IMR-90 (cell line): ENCODE measurements at regions not wholly inside any gene's neighbourhood (a gene's known extent, or its start where the extent isn't known, plus 50 kb on each side); places are given as distances from the start of the nearest gene placed in this dataset.

Experiments used
- ATAC-seq: fragments of 200-7000 bp; cut with Tn5 transposase; 2 replicates; pipeline ENCODE4 v1.9.1; 2020; ENCODE audit warnings: low read depth, mild to moderate bottlenecking, moderate library complexity
- BruUV-seq: library from RNA; stranded (reverse); fragments of 400-500 nt; replicated peaks from 2 replicates; lab custom pipeline; 2021; lab: Mats Ljungman, UMichigan
- CTCF ChIA-PET: fragments of 300-600 bp; formaldehyde crosslinking; extraction: SDS; loops from one replicate; lab custom pipeline; 2021; ENCODE audit warnings: antibody characterized with exemption; lab: Yijun Ruan, JAX
- POLR2A ChIA-PET: fragments of 300-600 bp; sonication (Branson Sonifier 250); formaldehyde crosslinking; loops from one replicate; lab custom pipeline; 2022; ENCODE audit warnings: antibody characterized with exemption; ENCODE audit not compliant: unreplicated experiment; lab: Charles Lee
- DNase-seq: peaks from one replicate; pipeline ENCODE4 v3.0.0; 2013
- H2AFZ ChIP-seq: replicated peaks from 2 replicates; pipeline ENCODE3; 2013; ENCODE audit warnings: low read length, mild to moderate bottlenecking; ENCODE audit not compliant: poor library complexity
- H2AK5ac ChIP-seq: 2 replicates; pipeline ENCODE4 v1.6.1; 2013; ENCODE audit warnings: low read depth, low read length, inconsistent platforms
- H2AK9ac ChIP-seq: replicated peaks from 2 replicates; pipeline ENCODE3; 2013; ENCODE audit warnings: mild to moderate bottlenecking, low read depth, low read length, moderate library complexity; ENCODE audit not compliant: poor library complexity
- H2BK120ac ChIP-seq: 2 replicates; pipeline ENCODE4 v1.6.1; 2013; ENCODE audit warnings: low read depth, low read length, inconsistent platforms
- H2BK15ac ChIP-seq: 3 replicates; pipeline ENCODE4 v1.6.1; 2013; ENCODE audit warnings: low read depth, low read length, inconsistent platforms
- H2BK20ac ChIP-seq: 2 replicates; pipeline ENCODE4 v1.6.1; 2013; ENCODE audit warnings: low read depth, mild to moderate bottlenecking, inconsistent platforms, low read length, moderate library complexity
- H2BK5ac ChIP-seq: 2 replicates; pipeline ENCODE4 v1.6.1; 2013; ENCODE audit warnings: mild to moderate bottlenecking, low read depth, low read length, inconsistent platforms; ENCODE audit not compliant: poor library complexity, severe bottlenecking
- H3K14ac ChIP-seq: replicated peaks from 2 replicates; pipeline ENCODE4 v1.6.1; 2013; ENCODE audit warnings: low read depth, low read length, inconsistent platforms
- H3K18ac ChIP-seq: 2 replicates; pipeline ENCODE4 v1.6.1; 2013; ENCODE audit warnings: low read depth, low read length, control low read depth
- H3K23ac ChIP-seq: 2 replicates; pipeline ENCODE4 v1.6.1; 2013; ENCODE audit warnings: low read depth, low read length, inconsistent platforms
- H3K27ac ChIP-seq: 2 replicates; pipeline ENCODE4 v1.5.1; 2013; ENCODE audit warnings: mild to moderate bottlenecking, control low read depth, low read length; ENCODE audit not compliant: insufficient read depth
- H3K27me3 ChIP-seq: 2 replicates; pipeline ENCODE4 v1.6.1; 2013; ENCODE audit warnings: low read length; ENCODE audit not compliant: control insufficient read depth, insufficient read depth
- H3K36me3 ChIP-seq: 2 replicates; pipeline ENCODE4 v1.6.1; 2013; ENCODE audit warnings: low read length, mixed read lengths; ENCODE audit not compliant: control insufficient read depth, insufficient read depth
- H3K4ac ChIP-seq: 2 replicates; pipeline ENCODE4 v1.6.1; 2013; ENCODE audit warnings: low read depth, low read length, inconsistent platforms
- H3K4me1 ChIP-seq: 2 replicates; pipeline ENCODE4 v1.6.1; 2013; ENCODE audit warnings: low read length, mixed read lengths; ENCODE audit not compliant: control insufficient read depth, insufficient read depth
- H3K4me2 ChIP-seq: 2 replicates; pipeline ENCODE4 v1.6.1; 2013; ENCODE audit warnings: low read depth, mild to moderate bottlenecking, control low read depth, low read length, moderate library complexity
- H3K4me3 ChIP-seq: 2 replicates; pipeline ENCODE4 v1.5.1; 2013; ENCODE audit warnings: low read depth, mild to moderate bottlenecking, control low read depth, low read length, moderate library complexity; ENCODE audit not compliant: insufficient read depth
- H3K56ac ChIP-seq: 2 replicates; pipeline ENCODE4 v1.6.1; 2013; ENCODE audit warnings: low read length, inconsistent platforms; ENCODE audit not compliant: insufficient read depth; ENCODE audit errors: extremely low read depth
- H3K79me1 ChIP-seq, 2 experiments: 2 replicates each; pipeline ENCODE4 v1.6.1; 2013; ENCODE audit warnings: low read length in 2 of 2, inconsistent platforms in 1 of 2, low read depth in 1 of 2
- H3K9ac ChIP-seq: 2 replicates; pipeline ENCODE4 v1.6.1; 2013; ENCODE audit warnings: low read depth, low read length, control low read depth
- H3K9me1 ChIP-seq: 2 replicates; pipeline ENCODE4 v1.6.1; 2013; ENCODE audit warnings: low read length, inconsistent platforms; ENCODE audit not compliant: insufficient read depth
- H3K9me3 ChIP-seq: 2 replicates; pipeline ENCODE4 v1.6.1; 2013; ENCODE audit warnings: low read length; ENCODE audit not compliant: control insufficient read depth, insufficient read depth
- H4K20me1 ChIP-seq: 2 replicates; pipeline ENCODE4 v1.6.1; 2013; ENCODE audit warnings: low read length, inconsistent platforms; ENCODE audit not compliant: insufficient read depth
- H4K5ac ChIP-seq: 2 replicates; pipeline ENCODE4 v1.6.1; 2013; ENCODE audit warnings: mild to moderate bottlenecking, low read depth, low read length, control low read depth
- H4K8ac ChIP-seq, 2 experiments: 2 replicates each; pipeline ENCODE4 v1.6.1; 2013; ENCODE audit warnings: low read depth in 2 of 2, low read length in 2 of 2, control low read depth in 1 of 2, inconsistent platforms in 1 of 2
- H4K91ac ChIP-seq: 2 replicates; pipeline ENCODE4 v1.6.1; 2013; ENCODE audit warnings: low read depth, low read length, inconsistent platforms; ENCODE audit not compliant: insufficient read depth
- BHLHE40 ChIP-seq: fragments of 150-350 bp; IDR thresholded peaks from 2 replicates; pipeline ENCODE4 v1.6.1; 2016; ENCODE audit warnings: mild to moderate bottlenecking, low read depth, low read length
- MAFK ChIP-seq: IDR thresholded peaks from 2 replicates; pipeline ENCODE4 v1.6.1; 2012; ENCODE audit warnings: low read depth, low read length, improper control_type of control experiment
- MXI1 ChIP-seq: IDR thresholded peaks from 2 replicates; pipeline ENCODE4 v1.6.1; 2012; ENCODE audit warnings: low read depth, mild to moderate bottlenecking, low read length, moderate library complexity, borderline replicate concordance
- RCOR1 ChIP-seq: IDR thresholded peaks from 2 replicates; pipeline ENCODE4 v1.6.1; 2012; ENCODE audit warnings: mild to moderate bottlenecking, low read length, improper control_type of control experiment; ENCODE audit not compliant: insufficient replicate concordance
- RFX5 ChIP-seq: IDR thresholded peaks from 2 replicates; pipeline ENCODE4 v1.8.0; 2012; ENCODE audit warnings: low read depth, mild to moderate bottlenecking, low read length, moderate library complexity
- SMC3 ChIP-seq: fragments of 150-350 bp; IDR thresholded peaks from 2 replicates; pipeline ENCODE4 v1.6.1; 2016; ENCODE audit warnings: low read depth, mild to moderate bottlenecking, antibody characterized with exemption, low read length, moderate library complexity
- WGBS, 2 experiments: methylation state at CpG; one replicate each; pipeline versions ENCODE4 v1.1.5 to v1.1.7; 2013; ENCODE audit warnings: missing lambda C conversion rate in 2 of 2; ENCODE audit not compliant: insufficient read length in 1 of 2; ENCODE audit errors: extremely low coverage in 2 of 2; 5-methylcytosine and 5-hydroxymethylcytosine counted together
- dilution Hi-C: fragments of 300-500 bp; cut with HindIII; formaldehyde crosslinking; loops from one replicate; pipeline ENCODE4 v1.14.3; 2018; ENCODE audit warnings: low sequenced_read_pairs; ENCODE audit not compliant: unreplicated experiment
- in situ Hi-C: fragments of 300-500 bp; cut with MboI; formaldehyde crosslinking; loops from 3 replicates; pipeline ENCODE4 v1.14.3; 2019; ENCODE audit warnings: low sequenced_read_pairs, inconsistent platforms, mixed read lengths
- intact Hi-C: fragments of 100-400 bp; cut with micrococcal nuclease; formaldehyde crosslinking; loops from 2 replicates; pipeline ENCODE4 v1.10.0; 2022
- TF ChIP-seq, protein P1 (sequence below): fragments of 150-350 bp; IDR thresholded peaks from 2 replicates; pipeline ENCODE4 v1.6.1; 2017; ENCODE audit warnings: mild to moderate bottlenecking, antibody characterized with exemption, low read length, low read depth
- TF ChIP-seq, protein P2 (sequence below): conservative IDR thresholded peaks from 2 replicates; pipeline ENCODE4 v1.5.1; 2012; ENCODE audit warnings: mild to moderate bottlenecking, low read depth, low read length, improper control_type of control experiment

DNA sequence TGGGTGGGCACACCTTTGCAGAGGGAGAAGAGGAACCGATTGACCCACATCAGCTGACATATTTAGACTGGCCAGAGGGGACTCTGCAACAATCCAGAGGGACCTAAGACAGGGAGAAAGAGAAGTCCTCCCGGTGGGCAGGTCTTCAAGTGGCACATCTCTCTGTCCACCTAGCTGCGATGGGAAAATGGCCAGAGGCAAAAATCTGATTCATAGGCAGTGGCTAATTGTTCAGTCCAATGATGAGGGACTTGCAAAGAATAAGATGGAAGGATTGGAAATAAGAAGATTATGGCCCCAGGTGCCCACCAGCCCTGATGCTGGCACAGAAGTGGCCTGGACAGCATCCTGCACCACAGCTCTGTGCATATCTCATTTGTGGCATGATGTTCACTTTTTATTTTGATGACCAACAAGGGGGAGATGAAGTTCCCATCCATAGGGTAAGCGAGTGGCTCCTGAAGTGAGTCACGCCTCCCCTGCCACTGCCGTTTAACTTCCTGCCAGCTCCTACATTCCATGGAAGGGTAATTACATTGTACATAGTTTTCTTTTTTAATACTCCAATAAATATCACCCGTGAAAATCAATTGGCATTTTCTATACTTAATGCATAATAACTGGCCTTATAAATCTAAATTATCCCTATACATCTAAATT, 659.6 kb downstream of the MATN1 start:
- no peak overlapping the region for H3K9ac ChIP-seq

More for the DNA sequence above, 659.6 kb downstream of the MATN1 start:
- Histone ChIP-seq H4K5ac (no peak overlapping the region), H3K56ac (no peak overlapping the region), H3K27ac (no peak overlapping the region), H3K36me3 (no peaks in the 10 kb centered on the region), H2AK9ac (no peak overlapping the region), H3K14ac (no peak overlapping the region), H2BK15ac (no peak overlapping the region), H3K9me1 (peaks cover 3% of the 10 kb centered on the region; the same call in 1 of the 2 replicates), H3K18ac (no peak overlapping the region), H3K4me3 (no peak overlapping the region), H3K79me1 (no peaks in the 10 kb centered on the region), H3K27me3 (no peaks in the 10 kb centered on the region; the same call in 1 of the 2 replicates), H3K4me2 (no peak overlapping the region), H2BK120ac (no peak overlapping the region), H3K4ac (no peak overlapping the region), H3K4me1 (no peaks in the 10 kb centered on the region), H3K9me3 (no peaks in the 10 kb centered on the region), H2BK20ac (no peak overlapping the region), H4K8ac (no peak overlapping the region), H3K23ac (no peak overlapping the region), H4K20me1 (no peaks in the 10 kb centered on the region), H2BK5ac (no peak overlapping the region), H2AK5ac (no peak overlapping the region), H4K91ac (no peak overlapping the region), H2AFZ (no peak overlapping the region)
- WGBS, 2 experiments, result no CpG with 5 or more reads among the region's 7 CpGs
- intact Hi-C loops, result no loop called here
- TF ChIP-seq, protein P1, sequence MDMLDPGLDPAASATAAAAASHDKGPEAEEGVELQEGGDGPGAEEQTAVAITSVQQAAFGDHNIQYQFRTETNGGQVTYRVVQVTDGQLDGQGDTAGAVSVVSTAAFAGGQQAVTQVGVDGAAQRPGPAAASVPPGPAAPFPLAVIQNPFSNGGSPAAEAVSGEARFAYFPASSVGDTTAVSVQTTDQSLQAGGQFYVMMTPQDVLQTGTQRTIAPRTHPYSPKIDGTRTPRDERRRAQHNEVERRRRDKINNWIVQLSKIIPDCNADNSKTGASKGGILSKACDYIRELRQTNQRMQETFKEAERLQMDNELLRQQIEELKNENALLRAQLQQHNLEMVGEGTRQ, result no peak
- TF ChIP-seq, protein P2, sequence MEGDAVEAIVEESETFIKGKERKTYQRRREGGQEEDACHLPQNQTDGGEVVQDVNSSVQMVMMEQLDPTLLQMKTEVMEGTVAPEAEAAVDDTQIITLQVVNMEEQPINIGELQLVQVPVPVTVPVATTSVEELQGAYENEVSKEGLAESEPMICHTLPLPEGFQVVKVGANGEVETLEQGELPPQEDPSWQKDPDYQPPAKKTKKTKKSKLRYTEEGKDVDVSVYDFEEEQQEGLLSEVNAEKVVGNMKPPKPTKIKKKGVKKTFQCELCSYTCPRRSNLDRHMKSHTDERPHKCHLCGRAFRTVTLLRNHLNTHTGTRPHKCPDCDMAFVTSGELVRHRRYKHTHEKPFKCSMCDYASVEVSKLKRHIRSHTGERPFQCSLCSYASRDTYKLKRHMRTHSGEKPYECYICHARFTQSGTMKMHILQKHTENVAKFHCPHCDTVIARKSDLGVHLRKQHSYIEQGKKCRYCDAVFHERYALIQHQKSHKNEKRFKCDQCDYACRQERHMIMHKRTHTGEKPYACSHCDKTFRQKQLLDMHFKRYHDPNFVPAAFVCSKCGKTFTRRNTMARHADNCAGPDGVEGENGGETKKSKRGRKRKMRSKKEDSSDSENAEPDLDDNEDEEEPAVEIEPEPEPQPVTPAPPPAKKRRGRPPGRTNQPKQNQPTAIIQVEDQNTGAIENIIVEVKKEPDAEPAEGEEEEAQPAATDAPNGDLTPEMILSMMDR, result no peak
- TF ChIP-seq MAFK (no peak), BHLHE40 (no peak), MXI1 (no peak), SMC3 (no peak), RFX5 (no peak), RCOR1 (no peak)
- no TSS peak for BruUV-seq
- ChIA-PET CTCF (no interaction called here), POLR2A (no interaction called here)
- ATAC-seq (no peak), DNase-seq (no peak)
- in situ Hi-C loops, result no loop called here
- dilution Hi-C loops, result no loop called here
